Activated gamma-delta T cell treated with Interleukin-2 at 50 U/mL for 16 hours (primary cell): ENCODE measurements at regions not wholly inside any gene's neighbourhood (a gene's known extent, or its start where the extent isn't known, plus 50 kb on each side); places are given as distances from the start of the nearest gene placed in this dataset.

ENCODE experiments used
- DNase-seq: peaks from one replicate; pipeline ENCODE4 v3.0.0-alpha.2; 2020

DNA sequence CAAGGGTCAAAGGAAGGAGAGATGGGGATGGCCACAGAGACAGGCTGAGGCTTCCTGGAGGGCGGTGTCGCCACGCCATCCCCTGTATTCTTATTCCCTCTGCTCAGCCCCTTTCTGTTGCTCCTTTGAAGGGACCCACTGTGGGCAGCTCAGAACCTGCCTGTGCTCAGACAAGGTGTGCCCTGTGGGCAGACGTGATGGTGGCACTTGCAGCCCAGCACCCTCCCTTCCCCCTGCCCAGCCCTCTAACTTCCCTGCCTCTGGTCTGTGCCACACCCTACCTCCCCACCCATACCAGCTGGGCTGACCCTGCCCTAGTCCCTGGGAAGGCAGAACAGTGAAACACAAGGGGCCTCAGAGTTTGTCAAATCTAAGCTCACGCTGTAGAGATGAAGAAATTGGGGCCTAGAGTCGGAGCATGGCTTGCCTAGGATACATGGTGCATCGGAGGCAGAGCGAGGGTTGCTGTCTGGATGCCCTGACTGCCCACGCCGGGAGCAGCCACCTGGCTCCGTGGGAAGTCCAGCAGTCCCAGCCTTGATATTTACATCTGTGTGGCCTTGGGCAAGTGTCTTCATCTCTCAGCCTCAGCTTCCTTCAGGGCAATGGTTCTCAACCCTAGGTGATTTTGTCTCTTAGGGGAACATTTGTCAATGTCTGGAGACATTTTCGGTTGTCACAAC is 68.6 kb upstream of the RUNX3 start:
- DNase-seq: no peak

DNA sequence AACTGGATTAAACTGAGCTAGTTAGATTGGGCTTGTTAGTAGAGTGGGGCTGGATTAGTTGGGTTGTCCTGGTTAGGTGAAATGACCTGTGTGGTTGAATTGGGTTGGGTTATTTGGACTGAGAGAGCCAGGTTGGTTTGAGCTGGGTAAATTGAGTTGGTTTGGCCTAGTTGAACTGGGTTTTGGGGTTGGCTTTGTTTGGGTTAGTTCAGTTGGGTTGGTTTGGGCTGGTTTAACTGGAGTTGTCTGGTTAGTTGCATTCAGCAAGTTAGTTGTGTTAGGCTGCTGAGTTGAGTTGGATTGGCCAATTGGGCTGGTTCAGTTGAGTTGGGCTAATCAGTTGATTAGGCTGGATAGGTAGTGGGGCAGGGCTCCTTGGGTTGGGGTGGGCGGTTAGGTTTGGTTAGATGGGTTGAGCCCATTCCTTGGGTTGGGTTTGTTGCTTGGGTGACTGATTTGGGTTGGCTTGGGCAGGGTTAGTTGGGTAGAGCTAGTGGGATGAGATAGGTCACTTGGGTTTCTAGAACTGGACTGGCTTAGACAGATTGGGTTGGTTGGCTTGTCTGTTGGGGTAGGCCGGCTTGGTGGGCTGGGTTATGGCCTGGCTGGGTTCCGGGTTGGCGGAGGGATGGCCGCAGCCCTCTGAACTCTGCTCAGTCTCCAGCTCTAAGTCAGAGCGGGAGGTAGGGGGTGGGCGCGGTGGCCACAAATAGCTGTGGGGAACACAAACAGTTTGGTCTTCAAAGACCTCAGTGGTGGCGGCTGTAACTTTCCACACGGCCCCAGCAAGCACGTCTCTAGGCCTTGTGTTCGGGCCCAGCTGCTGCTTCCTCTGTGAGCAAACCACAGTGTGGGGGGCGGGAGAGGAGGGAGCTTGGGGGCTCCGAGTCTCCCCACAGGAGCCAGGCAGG is 67.2 kb upstream of the RUNX3 start:
- DNase-seq: peak; percentile 78

DNA sequence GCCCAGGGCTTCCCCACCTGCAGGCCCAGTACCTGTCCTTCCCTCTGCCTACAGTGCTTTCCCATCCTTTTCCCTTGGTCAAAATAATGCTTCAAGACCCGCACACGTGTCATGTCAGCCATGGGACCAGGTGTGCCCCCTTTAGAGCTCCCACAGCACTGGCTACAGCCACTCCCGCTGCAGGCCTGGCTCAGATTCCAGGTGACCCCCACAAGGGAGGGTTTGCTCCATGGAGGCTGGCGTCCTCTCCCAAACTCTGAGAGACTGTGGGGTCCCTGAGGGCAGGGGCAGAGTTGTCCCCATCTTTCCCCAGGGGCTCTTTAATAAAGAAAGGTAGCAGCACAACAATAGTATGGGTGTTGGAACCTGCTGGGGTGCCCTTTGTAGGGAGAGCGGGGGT is 66.4 kb upstream of the RUNX3 start:
- no peak for DNase-seq

DNA sequence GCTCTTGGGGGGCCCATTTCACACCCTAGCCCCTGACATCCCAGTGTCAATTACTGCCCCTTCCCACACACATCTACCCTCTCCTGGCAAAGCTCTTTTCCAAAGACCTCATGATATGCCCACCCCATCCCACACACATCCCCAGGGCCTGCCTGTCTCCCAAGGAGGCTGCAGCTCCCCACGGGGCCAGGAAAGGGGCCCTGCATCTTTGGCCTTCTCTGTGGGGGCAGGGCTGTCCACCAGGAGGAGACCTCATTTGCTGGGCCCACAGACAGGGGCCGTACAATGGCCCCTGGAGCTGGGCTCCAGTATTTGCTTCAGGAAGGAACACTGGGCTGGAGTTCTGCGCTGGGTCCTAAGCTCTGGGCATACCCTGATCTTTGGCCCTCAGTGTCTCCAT is 65.6 kb upstream of the RUNX3 start:
- no peak for DNase-seq

DNA sequence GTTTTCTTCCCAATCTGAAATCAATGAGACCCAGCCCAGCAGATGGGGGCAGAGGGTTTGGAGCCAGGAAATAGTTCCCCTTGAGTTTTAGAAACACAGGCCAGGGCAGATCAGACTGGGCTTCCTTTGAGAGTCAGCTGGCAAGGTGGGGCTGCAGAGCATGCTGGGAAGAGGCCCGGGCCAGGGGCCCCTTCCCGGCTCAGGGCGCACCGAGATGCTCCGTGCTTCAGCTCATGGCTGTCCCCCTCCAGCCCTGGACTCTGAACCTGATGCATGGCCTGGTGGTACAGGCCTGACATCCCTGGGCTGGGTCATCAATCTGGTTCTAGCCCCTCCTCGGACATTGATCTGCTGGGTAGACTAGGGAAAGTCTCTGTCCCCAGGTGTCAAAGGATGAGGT is 65.1 kb upstream of the RUNX3 start:
- DNase-seq: no peak

DNA sequence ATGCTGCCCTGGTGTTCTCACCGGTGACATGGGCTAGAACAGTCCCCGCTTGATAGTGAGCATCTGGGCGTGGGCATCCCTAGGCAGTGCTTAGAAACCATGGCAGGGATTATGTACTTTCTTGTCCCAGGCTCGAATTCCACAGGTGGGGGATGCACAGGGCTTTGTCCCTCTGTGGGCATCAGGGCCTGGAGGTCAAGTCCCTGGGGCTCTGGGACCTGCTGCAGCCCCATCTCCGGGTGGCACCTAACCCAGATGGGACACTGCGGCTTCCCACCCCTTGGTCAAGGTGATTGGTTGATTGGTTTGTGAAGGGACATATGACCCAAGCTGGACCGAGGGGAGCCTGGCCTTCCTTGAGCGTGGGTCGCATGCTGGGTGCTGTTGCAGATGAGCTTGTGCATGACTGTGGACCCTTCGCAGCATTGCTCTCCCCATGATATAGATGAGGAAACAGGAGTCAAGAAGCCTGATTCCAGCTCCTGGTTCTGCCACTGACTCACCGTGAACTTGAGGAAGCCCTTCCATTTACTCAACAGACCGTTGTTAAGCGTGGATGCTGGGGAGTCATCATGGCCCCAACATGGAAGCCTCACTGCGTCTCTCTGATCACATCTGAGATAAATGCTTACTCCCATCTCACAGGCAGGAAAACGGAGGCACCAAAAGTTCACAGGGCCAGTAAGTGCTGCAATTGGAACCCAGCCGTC is 64.0 kb upstream of the RUNX3 start:
- DNase-seq: no peak

DNA sequence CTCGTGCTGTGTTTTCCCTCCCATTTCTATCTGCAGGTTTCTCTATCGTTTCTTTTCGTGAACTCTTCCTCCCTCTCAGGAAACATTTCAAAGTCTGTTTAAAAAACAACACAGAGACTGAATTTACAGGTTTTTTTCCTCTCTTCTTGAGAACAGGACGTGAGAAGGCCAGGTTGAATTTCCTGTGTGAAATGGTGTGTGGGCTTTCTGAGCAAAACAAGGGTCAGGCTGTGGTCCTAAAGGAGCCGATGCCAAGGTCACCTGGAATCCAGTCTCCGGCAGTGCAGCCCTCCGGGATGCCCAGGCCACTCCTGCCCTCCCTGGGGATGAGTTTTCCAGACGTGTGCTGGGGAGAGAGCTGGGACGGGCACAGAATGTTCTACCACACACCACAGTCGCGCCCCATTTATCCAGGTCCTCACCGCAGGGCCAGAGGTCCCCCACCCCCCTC is 62.7 kb upstream of the RUNX3 start:
- peak; percentile 36 for DNase-seq

DNA sequence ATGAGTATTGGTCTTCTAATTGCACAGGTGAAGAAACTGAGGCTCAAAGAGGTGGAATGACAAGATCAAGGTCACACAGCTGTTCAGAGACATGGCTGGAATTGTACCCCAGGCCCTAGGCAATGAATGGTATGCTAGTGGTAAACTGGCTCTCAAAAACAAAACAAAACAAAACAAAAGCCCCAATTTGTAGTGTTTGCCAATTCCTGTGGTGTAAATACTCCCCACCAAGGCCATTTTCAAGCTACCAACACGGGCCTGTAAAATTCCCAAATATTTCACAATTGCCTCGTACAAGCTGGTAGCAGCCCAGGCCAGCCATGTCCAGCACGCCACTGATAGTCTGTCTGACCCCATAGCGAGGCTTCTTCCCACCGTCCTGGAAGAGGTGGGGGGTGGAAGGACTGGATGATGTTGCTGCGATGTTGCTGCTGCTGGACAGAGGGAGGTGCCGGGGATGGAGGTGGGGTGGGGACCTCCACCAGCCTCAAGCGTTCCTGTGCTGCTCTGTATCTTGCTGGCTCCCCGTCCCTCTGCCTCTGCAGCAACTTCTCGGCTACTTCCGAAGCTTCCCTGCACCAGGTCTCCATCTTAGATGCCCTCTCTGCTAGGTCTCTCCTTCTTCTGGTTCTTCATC is 62.2 kb upstream of the RUNX3 start:
- DNase-seq: no peak

DNA sequence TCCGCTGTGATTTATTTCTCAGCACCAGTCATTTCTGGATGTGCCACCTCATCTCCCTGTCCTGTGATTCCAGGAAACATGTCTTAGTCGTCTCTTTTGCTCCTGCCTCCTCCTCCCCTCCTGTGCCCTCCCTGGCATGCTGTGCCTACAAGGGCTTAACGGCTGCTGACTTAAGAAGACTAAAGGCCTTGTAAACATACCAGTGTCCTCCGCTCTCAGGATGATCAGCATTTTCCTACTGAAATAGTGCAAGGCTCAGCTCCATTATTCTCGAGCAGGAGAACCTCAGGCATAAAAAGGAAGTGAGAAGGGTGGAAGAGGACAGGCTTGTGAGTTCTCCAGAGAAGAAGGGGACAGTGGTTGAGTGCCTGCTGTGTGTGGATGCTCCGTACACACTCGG is 61.6 kb upstream of the RUNX3 start:
- no peak for DNase-seq

DNA sequence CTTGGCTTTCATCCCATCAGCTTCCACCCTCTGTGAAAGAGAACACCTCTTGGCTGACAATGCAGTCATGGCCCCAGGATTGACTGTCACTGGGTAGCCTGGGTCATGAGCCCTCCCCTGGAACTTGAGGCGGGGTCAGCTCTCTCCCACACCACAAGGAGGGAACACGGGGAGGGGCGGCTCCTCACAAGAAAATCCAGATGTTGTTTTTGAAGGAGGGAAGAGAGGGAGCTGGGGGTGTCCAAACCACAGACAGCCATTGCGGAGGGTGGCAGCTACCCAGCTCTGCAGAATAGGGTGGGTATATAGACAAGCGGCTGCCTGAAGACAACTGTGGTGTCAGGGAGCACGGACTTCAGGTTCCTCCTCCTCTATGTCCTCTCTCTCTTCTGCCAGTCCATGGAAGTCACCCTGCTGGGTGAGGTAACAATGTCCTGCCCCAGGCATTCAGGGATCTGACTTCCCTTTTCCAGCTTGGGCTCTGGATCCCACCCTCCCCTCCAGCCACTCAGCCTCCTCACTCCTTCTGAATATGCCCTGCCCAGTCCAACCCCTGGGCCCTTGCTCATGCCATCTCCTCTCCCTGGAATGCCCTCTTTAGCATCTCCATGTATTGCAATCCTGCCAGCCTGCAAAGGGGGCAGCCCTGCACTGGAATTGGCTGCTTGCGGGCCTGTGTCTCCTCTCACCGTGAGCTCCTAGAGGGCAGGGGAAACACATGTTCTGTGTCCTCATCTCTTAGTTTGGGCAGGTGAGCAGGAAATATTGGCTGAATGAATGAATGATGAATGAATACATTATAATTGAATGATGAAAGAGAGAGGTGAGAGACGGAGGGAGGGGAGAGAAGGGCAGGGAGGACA is 60.9 kb upstream of the RUNX3 start:
- DNase-seq: no peak

DNA sequence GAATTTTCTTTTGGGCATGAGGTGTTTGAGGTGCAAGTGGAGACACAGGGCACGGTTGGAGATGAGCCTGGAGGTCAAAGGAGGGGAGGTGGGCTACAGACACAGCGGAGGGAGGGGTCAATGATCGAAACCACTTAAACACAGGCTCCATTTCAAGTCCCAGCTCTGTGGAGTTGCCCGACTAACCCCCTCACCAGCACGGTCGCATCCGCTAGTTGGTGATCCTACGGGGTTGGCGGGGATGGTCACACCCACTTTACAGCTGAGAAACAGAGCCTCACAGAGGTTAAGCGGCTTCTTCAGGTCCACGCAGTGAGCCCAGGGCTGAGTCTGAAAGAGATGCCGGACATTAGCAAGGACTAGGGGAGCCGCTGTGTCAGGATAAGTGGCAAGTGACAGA is 60.1 kb upstream of the RUNX3 start:
- no peak for DNase-seq

DNA sequence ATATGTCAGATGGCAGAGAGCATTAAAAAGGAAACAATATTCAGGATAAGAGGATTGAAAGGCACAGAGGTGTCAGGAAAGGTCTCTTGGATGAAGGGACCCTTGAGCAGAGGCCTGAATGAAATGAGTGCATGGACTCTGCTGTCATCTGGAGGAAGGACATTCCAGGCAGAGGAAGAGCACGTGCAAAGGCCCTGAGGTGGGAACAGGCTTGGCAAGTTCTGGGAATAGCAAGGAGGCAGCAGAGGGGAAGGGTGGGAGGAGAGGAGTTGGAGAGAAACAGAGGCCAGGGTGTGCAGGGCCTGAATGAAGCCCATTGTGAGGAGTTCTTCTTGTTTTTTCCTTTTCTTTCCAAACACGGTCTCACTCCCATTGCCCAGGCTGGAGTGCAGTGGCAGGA is 59.0 kb upstream of the RUNX3 start:
- no peak for DNase-seq

DNA sequence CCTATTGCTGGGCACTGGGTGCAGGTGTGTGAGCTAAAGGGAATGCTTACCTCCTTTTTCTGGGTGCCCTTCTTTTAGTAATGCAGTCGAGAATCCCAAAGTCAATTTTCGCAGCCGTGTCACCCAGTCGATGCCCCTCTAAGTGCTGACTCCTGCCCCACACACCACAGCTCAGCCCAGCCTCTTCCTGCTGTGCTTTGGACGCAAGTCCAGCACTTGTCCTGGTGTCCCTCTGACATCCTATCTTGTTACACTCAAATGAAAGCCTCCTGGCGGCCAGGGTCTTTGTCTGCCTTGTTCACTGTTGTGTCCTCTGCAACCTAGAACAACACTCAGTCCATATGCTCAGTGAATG is 58.5 kb upstream of the RUNX3 start:
- DNase-seq: no peak

DNA sequence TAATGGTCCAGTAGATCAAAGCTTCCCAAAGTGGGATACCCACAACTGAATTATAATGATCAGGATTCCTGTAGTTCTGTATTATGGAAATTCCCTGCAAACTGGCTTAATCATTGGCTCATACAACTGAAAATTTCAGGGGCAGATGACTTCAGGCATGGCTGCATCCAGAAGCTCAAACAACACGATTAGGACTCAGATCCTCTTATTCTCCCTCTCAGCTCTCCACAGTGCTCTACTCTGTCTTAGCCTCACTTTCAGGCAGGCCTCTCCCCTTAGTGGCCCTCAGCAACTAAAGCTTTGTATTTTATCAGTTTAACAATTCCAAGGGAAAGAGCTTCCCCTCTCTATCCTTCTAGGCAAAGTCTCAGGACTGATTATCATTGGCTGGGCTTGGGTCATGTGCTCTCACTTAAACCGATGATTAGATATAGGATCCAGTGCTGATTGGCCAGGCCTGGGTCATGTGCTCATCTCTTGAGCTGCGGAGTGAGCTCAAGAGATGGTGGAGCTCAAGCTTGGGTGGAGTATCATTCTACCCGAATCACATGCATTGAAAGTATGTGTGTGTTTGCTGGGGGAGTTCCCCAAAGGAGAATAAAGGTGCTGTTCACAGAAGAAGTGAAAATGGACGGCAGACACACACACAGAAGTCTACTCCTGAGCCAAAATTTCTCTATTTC is 57.9 kb upstream of the RUNX3 start:
- no peak for DNase-seq

DNA sequence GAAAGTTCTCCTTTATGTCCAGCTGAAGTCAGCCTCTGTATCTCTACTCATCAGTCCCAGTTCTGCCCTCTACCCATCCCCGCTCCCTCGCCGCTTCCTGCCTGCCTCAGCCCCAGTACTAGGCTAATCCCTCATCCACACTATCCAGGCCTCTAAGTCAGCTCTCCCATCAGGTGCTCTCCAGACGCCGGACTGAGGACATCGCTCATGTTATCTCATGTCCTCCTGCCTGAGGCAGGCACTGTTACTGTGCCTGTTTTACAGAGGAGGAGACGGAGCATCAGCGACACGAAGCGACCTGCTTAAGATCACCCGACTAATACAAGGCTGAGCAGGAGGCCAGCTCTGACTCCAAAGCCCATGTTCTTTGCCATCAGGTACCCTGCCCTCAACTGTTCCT is 57.3 kb upstream of the RUNX3 start:
- no peak for DNase-seq

DNA sequence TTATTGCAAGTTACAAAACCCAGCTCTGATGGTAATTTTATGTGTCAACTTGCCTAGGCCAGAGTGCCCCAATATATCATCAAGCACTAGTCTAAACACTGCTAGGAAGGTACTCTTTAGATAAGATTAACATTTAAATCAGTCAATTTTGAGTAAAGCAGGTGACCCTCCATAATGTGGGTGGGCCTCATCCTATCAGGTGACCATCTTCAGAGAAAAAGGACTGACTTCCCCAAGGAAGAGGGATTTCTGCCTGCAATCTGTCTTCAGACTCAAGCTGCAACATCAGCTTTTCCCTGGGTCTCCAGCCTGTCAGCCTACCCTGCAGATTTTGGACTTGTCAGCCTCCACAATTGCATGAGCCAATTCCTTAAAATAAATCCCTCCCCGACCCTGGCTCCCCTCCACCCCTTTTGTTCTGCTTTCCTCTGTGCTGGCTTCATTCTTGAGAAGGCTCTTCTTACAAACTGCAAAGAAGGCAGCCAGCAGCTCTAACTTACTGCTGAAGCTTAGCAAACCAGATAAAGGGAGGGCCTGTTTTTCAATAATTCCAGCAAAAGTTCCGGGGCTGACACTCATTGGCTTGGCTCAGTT is 56.4 kb upstream of the RUNX3 start:
- DNase-seq: no peak

DNA sequence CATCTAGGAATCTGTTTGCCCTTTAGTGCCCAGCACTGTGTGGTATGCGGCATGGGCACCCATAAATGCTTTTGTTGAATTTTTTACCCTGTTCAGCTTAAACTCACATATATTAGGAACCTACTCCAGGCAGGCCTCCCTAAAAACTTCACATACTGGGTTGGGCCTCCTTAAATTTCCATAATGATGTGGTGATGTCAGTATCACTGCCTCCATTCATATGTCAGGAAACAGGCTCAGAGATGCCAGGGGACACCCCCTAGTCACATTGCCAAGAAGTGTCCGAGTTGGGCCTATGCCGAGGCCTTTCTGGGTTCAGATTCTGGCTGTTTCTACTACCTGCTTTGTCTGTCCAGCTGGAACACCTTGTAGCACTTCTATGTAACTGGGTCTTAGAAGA is 55.7 kb upstream of the RUNX3 start:
- no peak for DNase-seq

DNA sequence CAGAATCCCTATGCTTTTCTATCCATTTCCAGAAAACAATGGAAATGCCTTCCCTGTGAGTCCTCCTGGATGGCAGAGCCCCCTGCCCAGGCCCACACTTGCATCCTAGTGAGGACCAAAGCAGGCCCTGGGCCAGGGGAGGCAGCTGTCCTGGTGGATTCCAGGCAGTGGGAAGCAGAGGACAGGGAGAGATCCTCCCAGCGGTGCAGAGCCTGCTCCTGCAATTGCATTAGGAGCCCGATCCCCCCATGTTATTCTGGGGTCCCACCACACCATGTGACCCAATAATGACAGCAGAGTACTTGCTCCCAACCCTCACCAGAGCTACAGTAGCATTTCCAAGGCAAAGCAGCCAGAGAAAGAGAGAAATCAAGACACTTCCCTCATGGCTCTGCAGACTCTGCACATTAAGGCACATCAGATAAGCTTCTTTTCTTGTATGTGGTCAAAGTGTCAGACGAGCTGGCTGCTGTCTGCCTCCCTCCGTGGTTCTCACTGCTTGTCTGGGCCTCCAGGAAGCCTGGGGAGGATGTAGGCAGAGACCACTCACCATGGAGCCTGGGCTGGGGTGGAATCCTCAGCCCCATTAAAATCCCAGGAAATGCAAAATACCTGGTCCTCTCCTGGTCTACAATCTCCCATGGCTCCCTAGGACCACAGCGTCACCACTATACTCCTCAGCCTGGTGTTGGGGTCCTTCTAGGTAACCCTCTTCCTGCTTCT is 54.9 kb upstream of the RUNX3 start:
- DNase-seq: peak; percentile 69

DNA sequence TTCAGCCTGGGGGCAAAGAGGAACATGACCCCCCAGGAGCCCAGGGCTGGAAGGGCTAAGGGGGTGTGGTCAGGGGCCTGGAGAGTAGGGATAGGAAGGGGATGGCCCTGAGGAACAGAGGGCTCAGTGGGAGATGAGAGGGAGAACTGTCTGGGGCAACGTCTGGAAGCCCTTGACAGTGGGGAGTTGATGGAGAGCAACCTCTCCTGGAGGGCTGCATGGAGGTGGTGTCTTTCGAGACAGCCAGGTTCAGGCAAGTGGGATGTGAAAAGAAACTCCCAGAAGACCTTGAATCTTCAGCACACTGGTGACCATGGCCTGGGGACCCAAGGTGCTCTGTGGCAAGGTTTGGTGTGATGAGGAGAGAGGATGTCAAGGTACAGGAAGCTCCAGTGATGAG is 54.2 kb upstream of the RUNX3 start:
- DNase-seq: no peak

DNA sequence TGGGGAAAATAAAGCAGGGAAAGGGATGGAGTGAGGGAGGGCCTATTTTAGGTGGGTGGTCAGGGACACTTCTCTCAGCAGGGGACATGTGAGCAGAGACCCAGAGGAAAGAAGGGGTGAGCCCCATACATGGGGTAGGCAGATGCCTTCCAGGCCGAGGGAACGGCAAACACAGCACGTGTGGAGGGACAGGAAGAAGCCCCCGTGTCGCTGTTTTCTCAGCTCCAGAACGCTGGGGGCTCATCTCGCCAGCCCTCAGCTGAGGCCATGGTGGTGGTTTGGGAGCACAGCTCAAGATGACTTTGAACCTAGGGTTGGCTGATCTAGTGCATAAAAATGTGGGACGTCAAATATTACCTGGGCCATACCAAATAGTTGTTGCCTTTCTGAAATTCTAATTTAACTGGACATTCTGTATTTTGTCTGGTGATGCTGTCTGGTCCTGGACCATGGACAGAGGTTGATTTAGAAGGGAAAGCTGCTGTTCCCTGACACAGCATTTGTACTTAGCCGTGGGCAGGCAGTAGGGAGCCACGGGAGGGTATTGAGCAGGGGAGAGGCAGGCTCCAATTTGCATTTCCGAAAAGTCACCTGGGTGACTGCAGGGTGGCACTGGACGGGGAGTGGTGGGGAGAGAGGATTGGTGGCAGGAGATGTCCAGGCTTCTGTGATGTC is 53.1 kb upstream of the RUNX3 start:
- DNase-seq: no peak
